ENCODE measurements at regions not wholly inside any gene's neighbourhood (a gene's known extent, or its start where the extent isn't known, plus 50 kb on each side); places are given as distances from the start of the nearest gene placed in this dataset.

GRCh38 chr10:80952436-80952835 is 414.7 kb downstream of the SH2D4B start (continued):
- no peak for TF ChIP-seq CHD4 (IDR thresholded peaks at IDR 0.05)
- no peak for TF ChIP-seq BACH1 (IDR thresholded peaks at IDR 0.05; ENCODE audit: borderline replicate concordance)

GRCh38 chr10:80957161-80957560 is 419.5 kb downstream of the SH2D4B start:
- H4K20me1 ChIP-seq (ENCODE audit: control insufficient read depth, insufficient read depth) = no peaks in the 10 kb centered on the region
- intact Hi-C loops (cut with micrococcal nuclease; ENCODE audit: unreplicated experiment) = no loop called here

More at GRCh38 chr10:80957161-80957560, 419.5 kb downstream of the SH2D4B start:
- in situ Hi-C loops (cut with MboI) = no loop called here
- H3K4me2 ChIP-seq (ENCODE audit: control insufficient read depth, insufficient read depth) = no peak overlapping the region
- ChIA-PET RAD21 (ENCODE audit: unreplicated experiment) (no interaction called here), SMC1A (ENCODE audit: uncharacterized antibody, unreplicated experiment) (interaction anchor here (0.8 kb wide), 1 partner anchor 14 kb away, joined by 3 read pairs; no protein-coding TSS in a partner anchor), POLR2A (no interaction called here), CTCF (interaction anchor here (1.0 kb wide), 1 partner anchor 12 kb away, joined by 5 read pairs; no protein-coding TSS in a partner anchor)
- H3K9ac ChIP-seq (ENCODE audit: control insufficient read depth, insufficient read depth, low read length) = no peak overlapping the region
- no peaks in the 10 kb centered on the region for H3K9me3 ChIP-seq (replicated peaks; ENCODE audit: control insufficient read depth, insufficient read depth, low read length)
- no peak overlapping the region for H3K27ac ChIP-seq (ENCODE audit: control insufficient read depth, insufficient read depth)
- no peak for FAIRE-seq
- H3K79me2 ChIP-seq (ENCODE audit: control insufficient read depth, insufficient read depth, low read length) = no peaks in the 10 kb centered on the region
- H3K4me1 ChIP-seq (ENCODE audit: control insufficient read depth, insufficient read depth, low read length) = no peaks in the 10 kb centered on the region
- H2AFZ ChIP-seq (ENCODE audit: control insufficient read depth, low read depth, low read length) = no peak overlapping the region
- no peaks in the 10 kb centered on the region for H3K36me3 ChIP-seq (ENCODE audit: control insufficient read depth in 2 of 2, insufficient read depth in 2 of 2, low read length in 1 of 2)
- no peak overlapping the region for H3K4me3 ChIP-seq
- 56% methylated on average over 4 of the region's 4 CpGs for WGBS (ENCODE audit: insufficient coverage, insufficient replicate concordance, low lambda C conversion rate, missing lambda C conversion rate)
- TF ChIP-seq NBN (IDR thresholded peaks at IDR 0.05) = no peak
- no peak for TF ChIP-seq ZSCAN29 (IDR thresholded peaks at IDR 0.05)
- TF ChIP-seq, protein P1, sequence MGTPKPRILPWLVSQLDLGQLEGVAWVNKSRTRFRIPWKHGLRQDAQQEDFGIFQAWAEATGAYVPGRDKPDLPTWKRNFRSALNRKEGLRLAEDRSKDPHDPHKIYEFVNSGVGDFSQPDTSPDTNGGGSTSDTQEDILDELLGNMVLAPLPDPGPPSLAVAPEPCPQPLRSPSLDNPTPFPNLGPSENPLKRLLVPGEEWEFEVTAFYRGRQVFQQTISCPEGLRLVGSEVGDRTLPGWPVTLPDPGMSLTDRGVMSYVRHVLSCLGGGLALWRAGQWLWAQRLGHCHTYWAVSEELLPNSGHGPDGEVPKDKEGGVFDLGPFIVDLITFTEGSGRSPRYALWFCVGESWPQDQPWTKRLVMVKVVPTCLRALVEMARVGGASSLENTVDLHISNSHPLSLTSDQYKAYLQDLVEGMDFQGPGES (IDR thresholded peaks at IDR 0.05) = no peak
- TF ChIP-seq SMAD5 (IDR thresholded peaks at IDR 0.05; ENCODE audit: low read depth) = no peak
- no peak for TF ChIP-seq ATF3 (IDR thresholded peaks at IDR 0.05; ENCODE audit: borderline replicate concordance, extremely low read depth, low read depth, low read length)
- no peak for TF ChIP-seq MXI1 (IDR thresholded peaks at IDR 0.05; ENCODE audit: low read depth, low read length)
- no peak for ATAC-seq
- no peak for DNase-seq (ENCODE audit: low read depth, low spot score)
- BruUV-seq (replicated peaks) = no TSS peak
- no peaks in the 10 kb centered on the region for H3K27me3 ChIP-seq (replicated peaks in 1 of 2; ENCODE audit: control insufficient read depth in 2 of 2, insufficient read depth in 2 of 2, low read length in 1 of 2)
